HL-60/S4 treated with retinoic acid at 250 ng/mL for 4 days and 3 days (cell line): ENCODE measurements at regions not wholly inside any gene's neighbourhood (a gene's known extent, or its start where the extent isn't known, plus 50 kb on each side); places are given as distances from the start of the nearest gene placed in this dataset.

Source experiments
- in situ Hi-C: fragments of 300-500 bp; cut with MboI; formaldehyde crosslinking; loops from 2 replicates; pipeline ENCODE4 v1.7.0; 2022; ENCODE audit warnings: low sequenced_read_pairs

GRCh38 chr16:85187447-85187846, 75.2 kb upstream of the CIBAR2 start:
- in situ Hi-C loops = no loop called here

- in situ Hi-C loops = no loop called here
These were observed 75.6 kb upstream of the CIBAR2 start for GRCh38 chr16:85187886-85188285.

DNA sequence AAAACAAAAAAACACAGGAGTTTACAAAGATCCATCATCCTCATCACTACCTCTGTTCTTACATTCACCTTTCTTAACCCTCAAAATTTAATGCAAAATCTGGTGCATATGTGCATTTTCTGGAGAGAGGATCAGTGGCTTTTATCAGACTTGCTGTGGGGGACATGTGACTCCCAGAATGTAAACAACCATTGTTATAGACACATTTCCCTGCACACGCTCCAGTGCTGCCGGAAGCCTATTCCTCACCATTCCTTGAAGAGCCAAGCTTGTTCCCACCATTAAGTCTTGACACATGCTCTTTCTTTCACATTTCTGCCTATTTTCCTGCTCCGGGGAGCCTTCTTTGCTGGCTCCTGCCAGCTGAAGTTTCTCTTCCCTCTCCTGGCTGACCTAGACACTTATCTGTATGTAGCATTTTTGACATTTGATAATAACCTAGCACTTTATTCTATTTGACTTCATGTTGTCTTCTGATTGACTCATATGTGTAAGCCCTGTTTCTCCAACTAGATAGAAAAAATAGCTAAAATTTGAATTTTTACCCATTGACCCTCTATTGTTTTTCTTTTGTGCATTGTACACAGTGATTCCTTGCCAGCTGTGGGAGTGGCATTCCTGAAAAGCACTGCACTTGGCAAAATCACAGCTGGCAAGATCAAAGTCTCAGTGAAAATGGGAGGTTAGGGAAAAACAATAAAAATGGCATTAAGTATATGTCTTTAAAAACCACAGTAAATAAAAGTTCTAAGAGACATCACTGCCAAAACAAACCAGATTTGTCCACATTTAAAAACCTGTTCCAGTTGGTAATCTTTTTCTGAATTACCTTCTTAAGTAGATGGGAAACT, 76.8 kb upstream of the CIBAR2 start:
- in situ Hi-C loops = no loop called here

DNA sequence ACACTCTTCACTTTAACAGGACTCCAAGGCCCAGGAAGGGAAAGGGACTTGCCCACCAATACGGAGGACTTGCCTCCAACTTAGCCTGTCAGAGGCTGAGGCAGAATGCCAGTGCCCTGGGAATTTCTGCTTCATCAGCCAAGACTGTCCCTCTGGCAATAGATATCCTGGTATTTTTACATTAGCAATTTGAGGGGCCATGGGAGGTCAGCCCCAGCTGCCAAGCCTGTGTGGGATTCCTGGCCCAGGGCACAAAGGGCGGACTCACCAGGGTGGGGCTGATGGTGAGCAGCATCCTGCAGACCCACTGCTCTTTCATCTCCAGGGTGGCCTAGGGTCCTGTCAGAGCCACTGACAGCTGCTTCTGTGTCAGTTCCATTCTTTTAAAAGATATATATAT, 78.3 kb upstream of the CIBAR2 start:
- in situ Hi-C loops = no loop called here

DNA sequence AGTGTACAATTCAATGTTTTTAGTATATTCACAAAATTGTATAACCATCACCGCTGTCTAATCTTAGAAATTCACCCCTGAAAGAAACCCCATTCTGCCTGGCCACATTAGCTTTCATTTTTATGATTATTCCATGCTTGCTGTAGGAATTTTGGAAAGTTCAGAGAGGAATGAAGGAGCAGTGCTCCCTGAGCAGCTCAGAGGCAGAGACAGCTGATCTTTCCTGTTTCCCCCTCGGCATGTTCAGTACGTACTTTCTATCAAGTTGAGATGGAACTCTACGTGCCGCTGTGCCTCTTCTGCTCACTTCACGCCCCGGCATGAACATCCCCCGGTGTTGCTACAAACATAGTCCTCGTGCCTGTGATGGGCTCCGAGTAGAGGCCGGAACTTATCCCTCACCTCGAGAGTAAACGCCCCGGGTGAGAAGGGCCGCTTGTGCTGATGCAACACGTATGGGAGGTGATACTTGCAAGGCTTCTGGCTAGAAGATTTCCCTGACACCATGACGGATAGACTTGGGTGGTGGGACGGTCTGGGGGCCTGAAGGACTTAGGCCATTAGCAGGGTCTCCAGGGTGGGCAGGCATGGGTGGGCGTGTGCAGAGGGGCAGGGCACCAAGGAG, 79.2 kb upstream of the CIBAR2 start:
- in situ Hi-C loops = no loop called here

- in situ Hi-C loops = no loop called here
These were observed 80.2 kb upstream of the CIBAR2 start for GRCh38 chr16:85192238-85193114.

GRCh38 chr16:85193115-85193493, 80.8 kb upstream of the CIBAR2 start:
- in situ Hi-C loops = no loop called here

- in situ Hi-C loops = no loop called here
These were observed 81.6 kb upstream of the CIBAR2 start for GRCh38 chr16:85193876-85194275.

- in situ Hi-C loops = no loop called here
These were observed 82.3 kb upstream of the CIBAR2 start for GRCh38 chr16:85194307-85195270.

DNA sequence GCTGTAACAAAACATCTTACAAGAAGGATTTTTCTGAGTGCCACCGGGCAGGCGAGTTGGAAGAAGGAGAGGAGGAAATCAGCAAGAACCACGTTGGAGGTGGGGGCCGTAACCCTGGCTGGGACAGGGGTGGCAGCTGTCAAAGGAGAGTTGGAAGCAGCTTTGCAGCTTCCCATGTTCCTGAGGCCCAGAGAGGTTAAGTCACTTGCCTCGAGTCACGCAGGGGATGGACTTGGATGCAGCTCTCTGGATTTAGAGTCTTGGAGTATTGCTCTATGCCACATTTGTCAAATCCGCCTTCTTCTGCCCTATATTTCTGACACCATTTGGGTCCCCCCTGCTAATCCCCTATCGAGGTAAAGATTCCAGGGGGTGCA, 83.0 kb upstream of the CIBAR2 start:
- in situ Hi-C loops = no loop called here

DNA sequence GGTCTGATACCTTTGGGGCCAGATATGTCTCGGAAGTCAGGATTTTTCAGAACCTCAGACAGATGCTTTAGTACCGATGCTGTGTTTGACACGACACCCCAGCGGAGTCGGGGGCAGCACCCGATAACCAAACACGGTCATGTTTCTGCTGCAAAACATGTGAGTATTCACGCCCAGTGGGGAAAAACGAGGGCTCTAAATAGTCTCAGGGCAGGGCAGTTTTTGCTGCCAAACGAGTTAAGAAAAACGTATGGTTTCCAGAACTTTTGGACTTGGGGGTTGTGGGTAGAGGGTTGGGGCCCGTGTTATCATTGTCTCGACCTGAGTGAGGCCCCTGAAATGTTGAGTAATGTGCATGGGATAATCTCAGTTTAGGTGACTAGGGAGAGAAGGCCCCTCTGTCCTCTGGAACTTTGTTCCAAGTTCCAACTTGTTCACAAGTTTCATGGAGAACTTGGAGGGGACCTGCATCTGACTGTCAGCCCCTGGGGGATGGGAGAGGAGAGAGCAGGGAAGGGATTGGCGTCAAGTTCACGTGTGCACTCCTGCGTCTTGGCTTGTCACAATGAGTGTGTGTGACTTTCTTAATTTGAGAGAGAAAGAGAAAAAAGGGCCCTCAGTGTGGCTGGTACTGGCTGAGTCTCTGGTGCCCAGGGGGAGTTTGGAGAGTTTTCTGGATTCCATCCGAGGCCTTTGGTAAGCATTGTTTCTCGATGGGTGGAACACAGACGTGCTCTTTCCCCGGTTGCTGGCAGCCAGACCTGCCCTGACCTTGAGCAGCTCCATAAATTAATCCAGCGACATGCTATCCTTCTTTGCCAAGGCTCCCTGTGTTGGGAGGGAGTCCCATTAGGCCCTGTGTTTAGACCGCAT, 83.9 kb upstream of the CIBAR2 start:
- in situ Hi-C loops = no loop called here

DNA sequence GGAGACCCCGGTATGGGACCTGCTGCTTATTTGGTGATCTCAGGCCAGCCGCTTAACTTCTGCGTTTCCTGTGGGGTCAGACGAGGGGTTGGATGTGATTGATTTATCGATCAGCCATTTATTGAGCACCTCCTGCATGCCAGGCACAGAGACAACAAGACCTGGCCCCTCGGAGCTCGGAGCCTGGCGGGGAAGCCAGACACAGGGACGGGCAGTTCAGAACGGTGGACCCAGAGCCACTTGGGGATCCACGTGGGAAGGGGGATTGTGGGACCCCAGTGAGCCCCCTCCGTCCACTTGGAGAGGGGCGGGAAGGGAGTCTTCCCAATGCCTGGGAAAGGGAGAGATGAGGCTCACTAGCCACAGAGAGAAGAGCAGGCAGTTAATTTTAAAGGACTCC, 84.7 kb upstream of the CIBAR2 start:
- in situ Hi-C loops = no loop called here

DNA sequence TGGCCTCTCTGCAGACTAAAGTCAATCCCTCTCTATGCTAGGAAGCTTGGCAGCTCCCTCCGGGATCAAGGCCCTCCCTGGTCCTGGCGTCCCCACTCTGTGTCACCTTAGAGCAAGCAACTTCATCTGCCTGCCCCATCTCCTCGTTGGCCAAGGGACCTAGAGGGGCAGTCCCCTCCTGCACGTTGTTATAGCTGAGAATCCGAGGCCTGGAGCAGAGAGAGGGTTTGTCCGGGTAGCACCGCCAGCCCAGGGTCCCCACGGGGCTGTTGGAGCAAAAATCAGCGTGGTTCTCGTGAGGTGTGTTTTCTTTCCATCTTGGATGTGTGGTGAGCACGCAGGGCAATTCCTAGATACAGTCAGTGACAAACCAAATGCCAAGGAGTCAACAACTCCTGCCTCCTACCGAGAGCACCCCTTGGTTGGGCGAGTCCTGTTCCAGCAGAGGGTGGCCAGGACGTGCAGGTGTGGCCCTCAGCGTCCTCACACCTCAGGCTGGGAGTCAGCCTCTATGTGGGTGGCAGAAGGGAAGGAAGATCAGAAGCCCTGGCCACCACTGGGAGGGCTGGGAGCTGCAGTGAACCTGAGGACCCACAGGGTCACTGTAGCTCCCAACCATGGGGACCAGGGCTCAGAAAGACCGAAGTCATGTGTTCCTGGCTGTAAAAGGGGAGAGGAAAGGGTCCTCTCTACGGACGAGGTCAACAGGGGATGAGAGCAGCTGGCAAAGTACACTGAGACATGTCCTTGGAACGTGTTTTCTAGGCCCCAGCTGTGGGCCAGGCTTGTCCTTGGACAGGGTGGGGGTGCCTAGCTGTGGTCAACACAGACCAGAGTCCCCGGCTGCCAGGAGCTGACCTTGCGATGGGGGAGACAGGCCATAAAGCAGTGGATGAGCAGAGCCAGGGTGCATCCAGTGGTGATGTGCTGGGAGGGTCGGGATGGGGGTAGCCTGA, 85.6 kb upstream of the CIBAR2 start:
- in situ Hi-C loops = no loop called here

GRCh38 chr16:85199069-85199725, 86.9 kb upstream of the CIBAR2 start:
- in situ Hi-C loops = no loop called here

- in situ Hi-C loops = no loop called here
These were observed 87.6 kb upstream of the CIBAR2 start for GRCh38 chr16:85199880-85200279.

DNA sequence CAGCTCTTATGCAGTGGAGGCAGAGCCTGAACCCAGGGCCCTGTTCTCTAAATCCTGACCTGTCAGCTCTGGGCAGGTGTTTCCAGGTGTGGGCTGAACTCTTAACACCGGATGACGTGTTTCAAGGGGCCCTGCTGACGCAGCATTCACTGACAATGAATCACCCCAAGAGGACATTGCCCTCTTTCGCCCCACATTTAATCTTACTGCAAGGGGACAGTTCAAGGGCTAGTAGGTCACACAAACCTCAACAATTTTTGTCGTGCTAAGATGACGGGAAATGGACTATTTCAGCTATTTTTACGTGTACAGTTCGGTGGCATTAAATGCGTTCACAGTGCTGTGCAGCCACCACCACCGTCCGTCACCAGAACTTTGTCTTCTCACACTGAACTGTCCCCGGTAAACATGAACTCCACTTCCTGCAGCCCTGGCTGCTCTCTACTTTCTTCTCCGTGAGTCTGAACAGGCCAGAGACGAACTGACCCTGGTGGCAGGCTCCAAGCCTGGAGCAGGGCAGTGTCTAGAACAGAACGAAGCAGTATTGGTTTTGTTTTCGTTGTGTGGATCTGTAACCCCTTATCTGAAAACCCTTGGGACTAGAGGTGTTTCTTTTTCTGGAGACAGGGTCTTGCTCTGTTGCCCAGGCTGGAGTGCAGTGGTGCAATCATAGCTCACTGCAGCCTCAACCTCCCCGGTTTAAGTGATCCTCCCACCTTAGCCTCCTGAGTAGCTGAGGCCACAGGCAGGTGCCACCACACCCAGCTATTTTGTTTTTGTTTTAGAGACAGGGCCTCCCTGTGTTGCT, 88.4 kb upstream of the CIBAR2 start:
- in situ Hi-C loops = no loop called here

GRCh38 chr16:85201574-85201973, 89.3 kb upstream of the CIBAR2 start:
- in situ Hi-C loops = no loop called here
